ENCODE measurements at regions not wholly inside any gene's neighbourhood (a gene's known extent, or its start where the extent isn't known, plus 50 kb on each side); places are given as distances from the start of the nearest gene placed in this dataset.
"Not testable (repeated sequence)": the region's sequence is repeated elsewhere in the genome, so short reads cannot be mapped to it uniquely, and the experiment has no call there.

- DNase-seq = no peak
Measured at GRCh38 chr3:170814822-170815221, 55.2 kb downstream of the RPL22L1 start.

DNA sequence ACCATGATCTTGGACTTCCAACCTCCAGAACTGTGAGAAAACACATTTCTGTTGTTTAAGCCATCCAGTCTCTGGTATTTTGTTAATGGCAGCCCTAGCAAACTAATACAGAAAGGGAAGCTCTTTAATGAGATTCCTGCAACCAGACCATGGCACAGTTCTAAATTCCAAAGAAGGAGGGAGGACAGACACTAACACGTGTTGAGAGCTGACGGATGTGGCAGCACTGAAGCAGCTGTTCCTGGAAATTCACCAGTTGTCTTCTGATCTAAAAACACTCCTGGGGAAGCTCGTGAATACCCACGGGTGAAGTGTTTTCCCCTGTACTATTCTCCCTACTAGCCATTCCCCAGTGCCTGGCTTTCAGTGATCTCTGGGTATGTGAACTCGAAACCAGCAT, 56.7 kb downstream of the RPL22L1 start:
- no peak for DNase-seq

GRCh38 chr3:170811928-170812591, 57.9 kb downstream of the RPL22L1 start:
- DNase-seq = peak; percentile 94

GRCh38 chr3:170811515-170811914, 58.5 kb downstream of the RPL22L1 start:
- no peak for DNase-seq

DNA sequence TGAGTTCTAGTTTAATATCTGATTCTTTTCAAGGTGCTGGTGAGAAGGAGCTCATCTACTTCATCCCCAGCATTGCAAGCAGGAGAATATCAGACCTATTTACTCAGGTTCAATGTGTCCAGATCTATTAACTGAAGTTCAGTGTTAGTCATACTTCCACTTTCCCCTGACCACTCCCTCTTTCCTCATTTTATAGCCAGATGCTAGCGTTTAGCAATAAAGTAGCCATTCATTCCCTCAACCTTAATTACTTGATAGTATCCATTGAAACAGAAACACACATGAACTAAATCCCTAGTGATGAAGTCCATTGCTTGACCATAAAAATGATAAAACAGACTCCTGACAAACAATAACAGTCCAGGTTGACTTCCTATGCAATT, 60.0 kb downstream of the RPL22L1 start:
- DNase-seq = no peak

GRCh38 chr3:170809007-170809974, 60.7 kb downstream of the RPL22L1 start:
- DNase-seq = peak; percentile 85

DNA sequence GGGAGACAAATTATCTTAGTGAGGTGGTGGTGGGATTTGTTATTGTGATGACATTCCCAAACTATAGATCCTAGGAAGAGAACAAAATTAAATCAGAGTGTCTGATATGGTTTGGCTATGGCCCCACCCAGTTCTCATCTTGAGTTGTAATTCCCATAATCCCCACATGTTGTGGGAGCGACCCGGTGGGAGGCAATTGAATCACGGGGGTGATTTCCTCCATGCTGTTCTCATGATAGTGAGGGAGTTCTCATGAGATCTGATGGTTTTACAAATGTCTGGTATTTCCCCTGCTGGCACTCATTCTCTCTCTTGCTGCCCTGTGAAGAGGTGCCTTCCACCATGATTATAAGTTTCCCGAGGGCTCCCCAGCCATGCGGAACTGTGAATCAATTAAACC, 62.0 kb downstream of the RPL22L1 start:
- no peak for DNase-seq

DNA sequence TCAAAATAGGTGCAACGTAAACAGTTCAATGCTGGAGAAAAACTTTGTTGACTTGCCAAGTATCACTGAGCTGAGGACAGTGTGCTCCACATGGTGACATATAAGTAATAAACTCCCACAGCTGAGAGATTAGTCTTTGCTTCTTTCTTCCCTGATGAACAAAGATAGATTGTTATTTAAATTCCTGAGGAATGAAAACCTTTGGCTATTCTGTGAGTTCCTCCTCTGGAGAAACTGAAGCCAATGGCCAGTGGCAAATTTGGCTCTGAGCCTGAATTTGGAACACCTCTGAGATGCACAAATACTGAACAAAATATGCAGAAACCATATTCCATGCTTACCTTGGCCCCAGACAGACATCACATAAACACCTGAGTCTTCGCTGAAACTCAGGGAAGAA, 63.3 kb downstream of the RPL22L1 start:
- DNase-seq = no peak

DNA sequence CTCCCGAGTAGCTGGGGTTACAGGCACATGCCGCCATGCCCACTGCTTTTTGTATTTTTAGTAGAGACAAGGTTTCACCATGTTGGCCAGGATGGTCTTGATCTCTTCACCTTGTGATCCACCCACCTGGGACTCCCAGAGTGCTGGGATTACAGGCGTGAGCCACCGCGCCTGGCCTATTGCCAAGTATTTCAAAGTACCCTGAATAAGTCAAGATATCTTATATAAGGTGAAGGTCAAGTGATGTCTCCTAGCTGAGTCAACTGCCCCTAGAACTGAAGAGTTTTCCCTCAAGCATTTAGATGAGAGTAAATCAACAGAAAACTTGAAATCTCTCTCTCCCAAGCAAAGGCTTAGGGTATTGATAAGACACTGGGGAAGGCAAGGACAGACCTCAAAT, 63.9 kb downstream of the RPL22L1 start:
- DNase-seq = no peak

GRCh38 chr3:170805296-170805695, 64.7 kb downstream of the RPL22L1 start:
- DNase-seq = not testable (repeated sequence)

GRCh38 chr3:170804634-170805033, 65.4 kb downstream of the RPL22L1 start:
- not testable (repeated sequence) for DNase-seq

DNA sequence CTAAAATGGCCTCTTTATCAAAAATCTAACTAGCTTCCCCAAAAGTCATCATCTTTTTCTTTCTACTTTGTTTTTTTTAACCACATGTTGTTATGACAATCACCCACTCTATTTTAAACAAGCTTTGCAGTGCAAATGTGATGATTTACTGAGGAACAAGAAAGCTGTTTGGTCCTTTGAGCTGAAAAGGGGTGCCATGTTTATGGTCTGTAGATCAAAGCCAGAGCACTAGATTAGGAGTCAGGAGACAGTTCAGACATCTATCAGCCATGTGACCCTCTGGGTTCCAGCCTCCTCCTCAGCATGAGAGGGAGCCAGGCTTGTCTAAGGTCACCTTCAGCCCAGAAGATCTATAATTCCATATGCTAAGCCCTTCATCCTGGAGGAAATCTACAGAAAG, 65.9 kb downstream of the RPL22L1 start:
- DNase-seq = no peak

GRCh38 chr3:170802164-170803151, 67.5 kb downstream of the RPL22L1 start:
- no peak for DNase-seq

DNA sequence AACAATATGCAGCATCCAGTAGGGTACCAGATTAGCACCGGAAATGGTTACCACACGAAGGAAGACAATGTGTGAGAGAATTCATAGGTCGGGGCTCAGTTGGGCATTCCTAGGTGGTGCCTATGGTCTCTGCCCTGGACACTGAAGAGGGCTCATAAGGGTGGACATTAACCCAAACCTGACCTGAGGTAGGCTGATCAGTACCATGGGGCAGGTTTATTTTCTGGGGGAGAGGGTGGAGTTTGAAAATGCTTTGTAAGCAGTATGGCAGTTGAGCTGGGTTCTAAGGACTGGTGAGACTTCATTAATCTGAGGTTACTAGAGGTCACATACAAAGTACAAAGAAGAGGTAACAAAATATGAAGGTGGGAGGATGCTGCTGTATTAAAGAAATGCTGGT, 68.4 kb downstream of the RPL22L1 start:
- no peak for DNase-seq

- DNase-seq = not testable (repeated sequence)
Measured at GRCh38 chr3:170800275-170800674, 69.7 kb downstream of the RPL22L1 start.

DNA sequence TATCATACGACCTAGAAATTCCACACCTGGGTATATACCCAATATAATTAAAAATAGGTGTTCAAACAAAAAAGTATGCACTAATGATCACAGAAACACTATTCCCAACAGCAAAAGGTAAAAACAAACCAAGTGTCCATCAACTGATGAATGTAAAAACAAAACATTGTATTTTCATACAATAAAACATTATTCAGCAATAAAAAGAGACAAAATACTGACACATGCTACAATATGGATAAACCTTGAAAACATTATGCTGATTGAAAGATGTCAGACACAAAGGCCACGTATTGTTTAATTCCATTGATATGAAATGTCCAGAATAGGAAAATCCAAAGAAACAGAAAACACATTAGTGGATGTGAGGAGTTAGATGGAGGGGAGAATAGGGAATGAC, 71.0 kb downstream of the RPL22L1 start:
- no peak for DNase-seq

DNA sequence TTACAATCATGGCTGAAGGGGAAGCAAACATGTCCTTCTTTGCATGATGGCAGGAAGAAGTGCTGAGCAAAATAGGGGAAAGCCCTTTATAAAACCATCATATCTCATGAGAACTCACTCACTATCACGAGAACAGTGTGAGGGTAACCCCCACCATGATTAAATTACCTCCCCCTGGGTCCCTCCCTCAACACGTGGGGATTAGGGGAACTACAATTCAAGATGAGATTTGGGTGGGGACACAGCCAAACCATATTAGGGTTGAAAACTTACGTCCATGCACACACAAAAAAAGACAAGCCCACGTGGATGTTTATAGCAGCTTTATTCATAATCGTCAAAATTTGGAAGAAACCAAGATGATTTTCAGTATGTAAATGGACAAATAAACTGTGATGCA, 72.3 kb downstream of the RPL22L1 start:
- no peak for DNase-seq

GRCh38 chr3:170792471-170792870, 77.5 kb downstream of the RPL22L1 start:
- DNase-seq = no peak

DNA sequence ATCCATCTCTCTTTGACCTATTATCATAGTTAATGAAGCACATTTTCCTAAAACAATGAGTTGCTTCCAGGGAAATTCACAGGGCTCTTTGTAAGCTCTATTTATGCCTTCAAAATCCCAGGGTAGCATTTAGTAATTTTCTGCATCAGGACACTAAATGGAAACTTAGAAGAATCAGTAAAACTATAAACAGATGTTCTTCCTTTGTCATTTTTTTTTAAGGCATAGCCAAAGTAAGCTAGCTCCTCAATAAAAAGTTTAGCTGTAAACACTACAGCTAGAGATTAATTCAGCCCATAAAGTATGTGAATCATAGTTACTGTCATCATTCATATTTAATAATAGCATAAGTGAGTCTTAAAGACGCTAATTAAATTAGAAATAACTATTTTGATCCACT, 79.3 kb downstream of the RPL22L1 start:
- DNase-seq = no peak

DNA sequence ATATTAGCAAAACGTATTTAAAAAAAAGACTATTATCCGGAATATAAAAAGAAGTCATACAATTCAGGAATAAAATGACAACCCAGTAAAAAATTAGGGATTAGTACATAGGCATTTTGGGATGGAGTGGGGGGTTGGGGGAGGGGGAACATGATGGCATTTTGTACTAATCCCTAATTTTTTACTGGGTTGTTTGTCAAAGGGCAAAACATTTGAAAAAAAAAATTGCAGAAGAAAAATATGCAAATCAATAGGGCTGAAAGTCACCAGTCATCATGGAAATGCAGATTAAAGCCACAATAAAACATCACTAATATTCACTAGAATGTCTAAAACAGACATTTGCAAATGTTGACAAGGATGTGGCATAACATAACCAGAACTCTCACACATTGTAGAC, 82.5 kb downstream of the RPL22L1 start:
- no peak for DNase-seq

DNA sequence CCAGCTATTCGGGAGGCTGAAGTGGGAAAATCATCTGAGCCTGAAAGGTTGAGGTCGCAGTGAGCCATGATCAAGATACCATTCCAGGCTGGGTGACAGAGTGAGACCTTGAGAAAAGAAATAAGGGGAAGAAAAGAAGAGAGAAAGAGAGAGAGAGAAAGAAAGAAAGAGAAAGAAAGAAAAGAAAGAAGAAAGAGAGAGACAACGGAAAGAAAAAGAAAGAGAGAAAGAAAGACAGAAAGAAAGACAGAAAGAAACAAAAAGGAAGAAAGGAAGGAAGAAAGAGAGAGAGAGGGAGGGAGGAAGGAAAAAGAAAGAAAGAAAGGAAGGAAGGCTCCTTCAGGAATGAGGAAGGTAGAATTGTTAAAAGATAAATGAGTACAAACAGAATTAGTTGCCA, 84.5 kb downstream of the RPL22L1 start:
- no peak for DNase-seq

- DNase-seq = no peak
Measured at GRCh38 chr3:170784406-170784805, 85.6 kb downstream of the RPL22L1 start.

- DNase-seq = no peak
Measured at GRCh38 chr3:170780955-170781354, 89.0 kb downstream of the RPL22L1 start.

Data from NCI-H510A treated with DMSO at 0.1 percent for 48 hours (cell line).